Peyer's patch (tissue), 4 donors: ENCODE measurements at regions not wholly inside any gene's neighbourhood (a gene's known extent, or its start where the extent isn't known, plus 50 kb on each side); places are given as distances from the start of the nearest gene placed in this dataset.

ENCODE experiments used
- CTCF ChIP-seq, 6 experiments: fragments of 450-650 bp in 4 of 6; fragments of 200-600 bp in 2 of 6; sonication (generic) in 1 of 6; IDR thresholded peaks; one replicate each; pipeline ENCODE4 v1.5.1; 2017 to 2019; ENCODE audit warnings: antibody characterized with exemption in 6 of 6, mild to moderate bottlenecking in 3 of 6, moderate library complexity in 1 of 6
- POLR2A ChIP-seq, 2 donors: fragments of 450-650 bp; IDR thresholded peaks; one replicate each; pipeline ENCODE4 v1.5.1; 2017; ENCODE audit warnings: antibody characterized with exemption in 2 of 2, mild to moderate bottlenecking in 2 of 2, moderate library complexity in 2 of 2

- TF ChIP-seq CTCF (IDR thresholded peaks at IDR 0.05) = no peak
- no peak for TF ChIP-seq POLR2A (IDR thresholded peaks at IDR 0.05)
Observed at GRCh38 chr11:56845121-56845732, 96.7 kb upstream of the OR9G4 start.
